Mesendoderm (in vitro differentiated cells): ENCODE measurements at regions not wholly inside any gene's neighbourhood (a gene's known extent, or its start where the extent isn't known, plus 50 kb on each side); places are given as distances from the start of the nearest gene placed in this dataset.
"Not testable (repeated sequence)": the region's sequence is repeated elsewhere in the genome, so short reads cannot be mapped to it uniquely, and the experiment has no call there.

Experiments used
- DNase-seq: peaks from one replicate; pipeline ENCODE4 v3.0.0; 2013
- H2AK5ac ChIP-seq: 2 replicates; pipeline ENCODE4 v1.6.1; 2013; ENCODE audit warnings: low read length, inconsistent platforms
- H2BK120ac ChIP-seq: 2 replicates; pipeline ENCODE4 v1.6.1; 2013; ENCODE audit warnings: low read depth, mild to moderate bottlenecking, low read length, moderate library complexity, mixed read lengths
- H2BK15ac ChIP-seq: replicated peaks from 2 replicates; pipeline ENCODE4 v1.6.1; 2013; ENCODE audit warnings: low read depth, mild to moderate bottlenecking, moderate library complexity
- H2BK5ac ChIP-seq: 2 replicates; pipeline ENCODE4 v1.6.1; 2013; ENCODE audit warnings: low read length, inconsistent platforms
- H3K18ac ChIP-seq: 2 replicates; pipeline ENCODE4 v1.6.1; 2013; ENCODE audit warnings: mild to moderate bottlenecking, low read length, mixed read lengths
- H3K23ac ChIP-seq: one replicate; pipeline ENCODE4 v1.6.1; 2013; ENCODE audit warnings: low read length
- H3K27ac ChIP-seq: 2 replicates; pipeline ENCODE4 v1.5.1; 2013; ENCODE audit warnings: low read depth, mild to moderate bottlenecking, inconsistent platforms, low read length, moderate library complexity
- H3K27me3 ChIP-seq: 2 replicates; pipeline ENCODE4 v1.6.1; 2013; ENCODE audit warnings: low read length, control low read depth, mild to moderate bottlenecking, inconsistent platforms; ENCODE audit not compliant: insufficient read depth, poor library complexity
- H3K36me3 ChIP-seq: 2 replicates; pipeline ENCODE4 v1.6.1; 2013; ENCODE audit warnings: low read length, inconsistent platforms; ENCODE audit not compliant: control insufficient read depth, insufficient read depth
- H3K4ac ChIP-seq: one replicate; pipeline ENCODE4 v1.6.1; 2013; ENCODE audit warnings: low read depth, mild to moderate bottlenecking, low read length, moderate library complexity
- H3K4me1 ChIP-seq: 2 replicates; pipeline ENCODE4 v1.6.1; 2013; ENCODE audit warnings: low read depth, low read length, inconsistent platforms; ENCODE audit not compliant: control insufficient read depth
- H3K4me2 ChIP-seq: 2 replicates; pipeline ENCODE4 v1.6.1; 2013; ENCODE audit warnings: low read length
- H3K4me3 ChIP-seq: 2 replicates; pipeline ENCODE4 v1.5.1; 2013; ENCODE audit warnings: mild to moderate bottlenecking, low read length
- H3K56ac ChIP-seq: one replicate; pipeline ENCODE4 v1.6.1; 2013; ENCODE audit warnings: low read length
- H3K79me1 ChIP-seq: 2 replicates; pipeline ENCODE4 v1.6.1; 2013; ENCODE audit warnings: low read length, inconsistent platforms
- H3K79me2 ChIP-seq: 2 replicates; pipeline ENCODE4 v1.6.1; 2013; ENCODE audit warnings: mild to moderate bottlenecking, low read length; ENCODE audit not compliant: control insufficient read depth, insufficient read depth
- H3K9ac ChIP-seq: 2 replicates; pipeline ENCODE4 v1.6.1; 2013; ENCODE audit warnings: low read length, inconsistent platforms
- H4K5ac ChIP-seq: one replicate; pipeline ENCODE4 v1.6.1; 2013; ENCODE audit warnings: low read length
- H4K8ac ChIP-seq: one replicate; pipeline ENCODE4 v1.6.1; 2013; ENCODE audit warnings: low read depth, mild to moderate bottlenecking, control low read depth, low read length, moderate library complexity
- WGBS: extraction: QIAGEN DNeasy Blood & Tissue Kit; methylation state at CpG from one replicate; pipeline ENCODE4 v1.1.7; 2013; ENCODE audit warnings: low lambda C conversion rate, missing lambda C conversion rate; ENCODE audit not compliant: insufficient coverage; ENCODE audit errors: extremely low coverage; 5-methylcytosine and 5-hydroxymethylcytosine counted together

DNA sequence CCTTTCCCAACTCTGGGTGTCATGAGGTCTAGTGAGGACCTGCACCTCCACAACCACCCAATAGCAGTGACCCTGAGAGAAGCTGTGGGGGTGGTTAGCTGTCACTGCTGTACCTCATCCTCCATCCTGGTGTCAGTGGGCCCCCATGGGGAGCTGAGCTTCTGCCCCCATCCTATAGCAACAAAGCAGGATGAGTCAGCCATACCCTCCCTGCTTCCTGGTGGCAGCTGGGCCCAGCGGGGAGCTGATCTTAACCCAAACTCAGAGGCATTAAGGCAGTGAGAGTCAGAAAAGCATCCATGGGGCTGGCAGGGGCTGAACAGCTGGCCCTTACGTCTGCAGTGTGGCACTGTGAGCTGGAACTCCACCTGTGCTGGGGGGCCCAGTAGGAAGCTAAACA, 247.8 kb upstream of the HDAC4 start:
- Histone ChIP-seq H3K18ac (no peak overlapping the region), H2BK120ac (no peak overlapping the region), H2BK5ac (no peak overlapping the region), H3K27me3 (no peaks in the 10 kb centered on the region), H3K4me3 (no peak overlapping the region), H3K36me3 (no peaks in the 10 kb centered on the region), H3K23ac (no peak overlapping the region), H3K4me2 (no peak overlapping the region), H4K5ac (no peak overlapping the region), H3K79me2 (no peaks in the 10 kb centered on the region), H2AK5ac (no peak overlapping the region), H2BK15ac (no peak overlapping the region), H3K4ac (no peak overlapping the region), H3K4me1 (no peaks in the 10 kb centered on the region), H3K79me1 (no peaks in the 10 kb centered on the region), H3K56ac (no peak overlapping the region), H4K8ac (no peak overlapping the region), H3K9ac (no peak overlapping the region), H3K27ac (no peak overlapping the region)
- no peak for DNase-seq
- WGBS, result no CpG with 5 or more reads among the region's 2 CpGs

DNA sequence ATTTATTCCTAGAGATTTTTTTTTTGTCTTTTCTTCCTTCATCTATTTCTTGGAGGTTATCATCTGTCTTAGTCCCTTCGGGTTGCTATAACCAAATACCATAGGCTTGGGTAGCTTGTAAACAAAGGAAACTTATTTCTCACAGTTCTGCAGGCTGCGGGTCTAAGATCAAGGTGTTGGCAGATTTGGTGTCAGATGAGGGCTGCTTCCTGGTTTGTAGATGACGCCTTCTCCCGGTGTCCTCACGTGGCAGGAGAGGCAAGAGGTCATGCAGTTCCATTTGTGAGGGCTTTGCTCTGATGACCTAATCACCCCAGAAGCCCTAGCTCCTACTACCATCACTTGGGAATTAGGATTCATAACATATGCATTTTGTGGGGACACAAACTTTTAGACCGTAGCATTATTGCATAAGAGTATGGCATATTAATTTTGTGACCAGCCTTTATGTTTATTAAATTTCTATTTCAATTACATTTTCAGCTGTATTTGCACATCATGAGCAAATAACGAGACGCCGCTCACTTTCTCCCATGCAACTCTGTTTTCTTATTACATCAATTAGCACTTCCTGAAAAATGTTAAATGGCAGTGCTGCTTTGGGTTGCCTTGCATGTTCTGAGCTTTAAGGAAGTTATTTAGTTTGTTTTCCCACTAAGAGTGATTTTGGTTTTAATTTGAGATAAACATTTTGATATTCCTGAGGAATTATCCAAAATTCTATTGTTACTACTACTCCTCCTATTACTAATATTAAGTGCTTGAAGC, 246.4 kb upstream of the HDAC4 start:
- Histone ChIP-seq H3K23ac (no peak overlapping the region), H2BK5ac (no peak overlapping the region), H4K8ac (no peak overlapping the region), H3K18ac (no peak overlapping the region), H2BK120ac (no peak overlapping the region), H3K27me3 (no peaks in the 10 kb centered on the region), H3K27ac (no peak overlapping the region), H2BK15ac (no peak overlapping the region), H3K56ac (no peak overlapping the region), H2AK5ac (no peak overlapping the region), H3K4me2 (no peak overlapping the region), H3K4me1 (no peaks in the 10 kb centered on the region), H3K9ac (no peak overlapping the region), H3K79me1 (no peaks in the 10 kb centered on the region), H3K36me3 (no peaks in the 10 kb centered on the region), H3K4me3 (no peak overlapping the region), H4K5ac (no peak overlapping the region), H3K4ac (no peak overlapping the region), H3K79me2 (no peaks in the 10 kb centered on the region)
- DNase-seq, result no peak
- no CpG with 5 or more reads among the region's 9 CpGs for WGBS

DNA sequence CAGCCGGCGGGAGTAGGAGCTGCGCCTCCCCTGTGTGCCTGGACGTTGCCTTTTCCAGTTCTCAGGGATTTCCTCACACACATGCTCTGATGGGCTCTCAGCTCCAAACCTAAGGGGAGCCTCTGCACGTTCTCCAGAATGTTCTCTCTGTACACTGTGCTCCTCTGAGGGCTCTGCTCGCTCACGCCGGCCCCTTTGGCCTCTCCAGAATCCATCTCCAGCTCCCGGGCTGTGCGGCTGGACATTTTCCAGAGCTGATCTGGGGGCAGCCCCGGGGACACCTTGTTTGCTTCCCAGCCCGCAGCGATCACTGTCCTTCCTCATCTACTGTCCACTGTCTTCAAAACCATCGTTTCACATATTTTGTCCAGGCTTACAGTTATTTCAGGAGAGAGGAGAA, 245.4 kb upstream of the HDAC4 start:
- Histone ChIP-seq H3K4me1 (no peaks in the 10 kb centered on the region), H2AK5ac (no peak overlapping the region), H2BK15ac (no peak overlapping the region), H3K4ac (no peak overlapping the region), H3K56ac (no peak overlapping the region), H3K79me2 (no peaks in the 10 kb centered on the region), H4K5ac (no peak overlapping the region), H2BK120ac (no peak overlapping the region), H3K4me2 (no peak overlapping the region), H3K27me3 (no peaks in the 10 kb centered on the region), H3K9ac (no peak overlapping the region), H3K23ac (no peak overlapping the region), H3K36me3 (no peaks in the 10 kb centered on the region), H2BK5ac (no peak overlapping the region), H3K18ac (no peak overlapping the region), H3K79me1 (no peaks in the 10 kb centered on the region), H3K27ac (no peak overlapping the region), H3K4me3 (no peak overlapping the region), H4K8ac (no peak overlapping the region)
- DNase-seq, result no peak
- WGBS, result no CpG with 5 or more reads among the region's 14 CpGs

DNA sequence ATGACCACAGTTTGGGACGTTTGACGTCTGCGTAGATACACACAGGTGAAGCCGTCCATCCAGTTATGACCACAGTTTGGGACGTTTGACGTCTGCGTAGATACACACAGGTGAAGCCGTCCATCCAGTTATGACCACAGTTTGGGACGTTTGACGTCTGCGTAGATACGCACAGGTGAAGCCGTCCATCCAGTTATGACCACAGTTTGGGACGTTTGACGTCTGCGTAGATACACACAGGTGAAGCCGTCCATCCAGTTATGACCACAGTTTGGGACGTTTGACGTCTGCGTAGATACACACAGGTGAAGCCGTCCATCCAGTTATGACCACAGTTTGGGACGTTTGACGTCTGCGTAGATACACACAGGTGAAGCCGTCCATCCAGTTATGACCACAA, 243.8 kb upstream of the HDAC4 start:
- not testable (repeated sequence) for H3K4me2 ChIP-seq, H2BK15ac ChIP-seq

DNA sequence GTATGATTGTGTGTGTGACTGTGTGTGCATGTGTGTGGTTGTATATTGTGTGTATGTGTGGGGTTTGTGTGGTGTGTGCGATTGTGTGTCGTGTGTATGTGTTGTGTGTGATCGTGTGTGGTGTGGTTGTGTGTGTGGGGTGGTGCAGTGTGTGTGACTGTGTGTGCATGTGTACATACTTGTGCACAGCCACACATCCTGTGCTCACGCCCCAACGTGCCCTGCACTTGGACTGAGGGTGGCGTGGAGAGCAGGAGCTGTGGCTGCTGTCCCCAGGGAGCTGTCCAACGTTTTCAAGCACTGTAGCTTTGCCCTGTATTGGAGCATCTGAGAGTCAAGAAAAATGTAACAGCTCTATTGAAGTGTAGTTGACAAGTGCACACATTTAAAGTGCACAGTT, 243.2 kb upstream of the HDAC4 start:
- Histone ChIP-seq H3K4me3 (no peak overlapping the region), H3K18ac (no peak overlapping the region), H3K36me3 (no peaks in the 10 kb centered on the region), H3K4ac (no peak overlapping the region), H3K79me2 (no peaks in the 10 kb centered on the region), H3K9ac (no peak overlapping the region), H3K27ac (no peak overlapping the region), H3K4me2 (no peak overlapping the region), H3K56ac (no peak overlapping the region), H4K5ac (no peak overlapping the region), H4K8ac (no peak overlapping the region), H3K4me1 (no peaks in the 10 kb centered on the region), H2BK15ac (no peak overlapping the region), H3K23ac (no peak overlapping the region), H3K27me3 (no peaks in the 10 kb centered on the region), H2AK5ac (no peak overlapping the region), H2BK120ac (no peak overlapping the region), H3K79me1 (no peaks in the 10 kb centered on the region), H2BK5ac (no peak overlapping the region)
- WGBS, result 100% methylated on average over 3 of the region's 7 CpGs
- peak; percentile 35 for DNase-seq

More for the DNA sequence above, 243.8 kb upstream of the HDAC4 start:
- no CpG with 5 or more reads among the region's 25 CpGs for WGBS
- not testable (repeated sequence) for H3K18ac ChIP-seq, H3K27ac ChIP-seq, H3K27me3 ChIP-seq, H3K56ac ChIP-seq, H3K4me3 ChIP-seq, H4K5ac ChIP-seq, H4K8ac ChIP-seq, DNase-seq, H3K9ac ChIP-seq, H3K79me2 ChIP-seq, H2BK5ac ChIP-seq, H2AK5ac ChIP-seq, H3K23ac ChIP-seq, H3K79me1 ChIP-seq, H3K4ac ChIP-seq, H3K36me3 ChIP-seq, H2BK120ac ChIP-seq, H3K4me1 ChIP-seq
